ENCODE measurements at regions not wholly inside any gene's neighbourhood (a gene's known extent, or its start where the extent isn't known, plus 50 kb on each side); places are given as distances from the start of the nearest gene placed in this dataset.

GRCh38 chr15:29880886-29881285 is 58.6 kb upstream of the TJP1 start:
- Histone ChIP-seq H3K36me3 (no peaks in the 10 kb centered on the region), H3K4me1 (ENCODE audit: control insufficient read depth in 1 of 2, insufficient read depth in 1 of 2, low read depth in 1 of 2, low read length in 1 of 2) (no peaks in the 10 kb centered on the region), H3K27ac (no peak overlapping the region), H3K9me3 (no peaks in the 10 kb centered on the region), H3K27me3 (peaks cover 25% of the 10 kb centered on the region), H3K4me3 (ENCODE audit: low read depth in 1 of 2, low read length in 1 of 2) (no peak overlapping the region)
- no peak for TF ChIP-seq CTCF (IDR thresholded peaks at IDR 0.05)

- no peaks in the 10 kb centered on the region for H3K9me3 ChIP-seq
- H3K4me3 ChIP-seq (ENCODE audit: low read depth in 1 of 2, low read length in 1 of 2), result no peak overlapping the region
- H3K27ac ChIP-seq, result no peak overlapping the region
- no peaks in the 10 kb centered on the region for H3K4me1 ChIP-seq (ENCODE audit: control insufficient read depth in 1 of 2, insufficient read depth in 1 of 2, low read depth in 1 of 2, low read length in 1 of 2)
- peaks cover 23% of the 10 kb centered on the region for H3K27me3 ChIP-seq
- no peak for TF ChIP-seq CTCF (IDR thresholded peaks at IDR 0.05)
- no peaks in the 10 kb centered on the region for H3K36me3 ChIP-seq
Observed at GRCh38 chr15:29880341-29880740, 58.1 kb upstream of the TJP1 start.

GRCh38 chr15:29874977-29875376 is 52.7 kb upstream of the TJP1 start:
- Histone ChIP-seq H3K36me3 (no peaks in the 10 kb centered on the region), H3K4me1 (ENCODE audit: control insufficient read depth in 1 of 2, insufficient read depth in 1 of 2, low read depth in 1 of 2, low read length in 1 of 2) (no peaks in the 10 kb centered on the region), H3K9me3 (no peaks in the 10 kb centered on the region), H3K27me3 (no peaks in the 10 kb centered on the region), H3K27ac (no peak overlapping the region), H3K4me3 (ENCODE audit: low read depth in 1 of 2, low read length in 1 of 2) (no peak overlapping the region)
- TF ChIP-seq CTCF (IDR thresholded peaks at IDR 0.05), result no peak

GRCh38 chr15:29873947-29874411 is 51.7 kb upstream of the TJP1 start:
- H3K27me3 ChIP-seq, result no peaks in the 10 kb centered on the region
- no peak overlapping the region for H3K27ac ChIP-seq
- no peaks in the 10 kb centered on the region for H3K36me3 ChIP-seq
- no peak overlapping the region for H3K4me3 ChIP-seq (ENCODE audit: low read depth in 1 of 2, low read length in 1 of 2)
- TF ChIP-seq CTCF (IDR thresholded peaks at IDR 0.05), result no peak
- no peaks in the 10 kb centered on the region for H3K9me3 ChIP-seq
- no peaks in the 10 kb centered on the region for H3K4me1 ChIP-seq (ENCODE audit: control insufficient read depth in 1 of 2, insufficient read depth in 1 of 2, low read depth in 1 of 2, low read length in 1 of 2)

GRCh38 chr15:29873264-29873663 is 51.0 kb upstream of the TJP1 start:
- no peaks in the 10 kb centered on the region for H3K27me3 ChIP-seq
- TF ChIP-seq CTCF (IDR thresholded peaks at IDR 0.05), result no peak
- H3K36me3 ChIP-seq, result no peaks in the 10 kb centered on the region

GRCh38 chr15:29872716-29873115 is 50.4 kb upstream of the TJP1 start:
- Histone ChIP-seq H3K4me1 (ENCODE audit: control insufficient read depth in 1 of 2, insufficient read depth in 1 of 2, low read depth in 1 of 2, low read length in 1 of 2) (no peaks in the 10 kb centered on the region), H3K27ac (no peak overlapping the region), H3K9me3 (no peaks in the 10 kb centered on the region), H3K27me3 (no peaks in the 10 kb centered on the region), H3K4me3 (ENCODE audit: low read depth in 1 of 2, low read length in 1 of 2) (no peak overlapping the region), H3K36me3 (no peaks in the 10 kb centered on the region)
- TF ChIP-seq CTCF (IDR thresholded peaks at IDR 0.05), result no peak

More at GRCh38 chr15:29873264-29873663, 51.0 kb upstream of the TJP1 start:
- Histone ChIP-seq H3K4me1 (ENCODE audit: control insufficient read depth in 1 of 2, insufficient read depth in 1 of 2, low read depth in 1 of 2, low read length in 1 of 2) (no peaks in the 10 kb centered on the region), H3K4me3 (ENCODE audit: low read depth in 1 of 2, low read length in 1 of 2) (no peak overlapping the region), H3K9me3 (no peaks in the 10 kb centered on the region), H3K27ac (no peak overlapping the region)
